NCI-H1048 (cell line): ENCODE measurements at regions not wholly inside any gene's neighbourhood (a gene's known extent, or its start where the extent isn't known, plus 50 kb on each side); places are given as distances from the start of the nearest gene placed in this dataset.

Experiments
- DNase-seq: peaks from one replicate; lab custom pipeline; 2025; lab: John Stamatoyannopoulos, UW

GRCh38 chr7:115471891-115472290 is 550.0 kb downstream of the MDFIC start:
- DNase-seq, result no peak

GRCh38 chr7:115462301-115463015 is 540.6 kb downstream of the MDFIC start:
- DNase-seq, result no peak

DNA sequence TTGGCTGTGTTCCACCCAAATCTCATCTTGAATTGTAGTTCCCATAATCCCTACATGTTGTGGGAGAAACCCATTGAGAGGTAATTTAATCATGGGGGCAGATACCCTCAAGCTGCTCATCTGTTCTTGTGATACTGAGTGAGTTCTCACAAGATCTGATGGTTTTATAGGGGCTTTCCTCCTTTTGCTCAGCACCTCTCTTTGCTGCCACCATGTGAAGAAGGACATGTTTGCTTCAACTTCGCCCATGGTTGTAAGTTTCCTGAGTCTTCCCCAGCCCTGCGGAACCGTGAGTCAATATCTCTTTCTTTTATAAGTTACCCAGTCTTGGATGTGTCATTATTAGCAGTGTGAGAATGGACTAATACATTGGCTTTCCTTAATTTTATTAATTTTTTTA is 527.8 kb downstream of the MDFIC start:
- DNase-seq, result no peak

- no peak for DNase-seq
Observed at GRCh38 chr7:115447495-115447894, 525.6 kb downstream of the MDFIC start.

DNA sequence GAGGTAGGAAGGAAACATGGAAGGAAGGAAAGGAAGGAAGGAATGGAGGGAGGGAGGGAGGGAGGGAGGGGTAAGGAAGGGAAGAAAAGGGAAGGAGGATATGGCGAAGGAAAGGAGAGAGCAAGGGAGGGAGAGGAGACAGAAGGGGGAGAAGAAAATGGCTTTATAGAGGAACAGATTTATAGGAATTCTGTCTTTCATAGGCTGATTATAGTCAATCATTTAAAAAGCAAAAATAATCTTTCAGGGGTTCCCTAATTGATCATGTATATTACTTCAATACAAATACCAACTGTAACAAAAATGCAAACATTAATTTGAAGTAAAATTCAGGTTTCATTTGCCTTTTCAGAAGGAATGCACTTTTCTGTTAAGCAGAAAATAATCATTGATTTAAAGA is 519.1 kb downstream of the MDFIC start:
- DNase-seq, result no peak

GRCh38 chr7:115435178-115435577 is 513.3 kb downstream of the MDFIC start:
- DNase-seq, result no peak

DNA sequence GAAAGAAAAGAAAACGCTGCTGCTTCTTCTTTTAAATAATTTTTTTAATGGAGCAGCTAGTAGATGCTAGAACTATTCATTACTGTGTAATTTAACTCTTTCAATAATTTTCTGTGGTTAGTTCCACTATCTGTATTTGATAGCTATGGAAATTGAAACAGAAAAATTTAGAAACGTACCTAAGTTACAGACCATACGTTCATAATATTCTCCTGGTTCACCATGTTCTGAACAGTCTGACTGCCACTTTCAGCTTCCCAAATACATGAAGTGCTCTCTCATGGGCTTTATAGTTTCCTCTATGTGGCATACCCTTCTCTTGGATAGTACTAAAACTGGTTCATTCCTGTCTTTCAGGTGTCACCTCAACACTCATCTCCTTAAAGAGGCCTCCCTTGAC is 508.0 kb downstream of the MDFIC start:
- no peak for DNase-seq

GRCh38 chr7:115417662-115418061 is 495.8 kb downstream of the MDFIC start:
- DNase-seq, result no peak

GRCh38 chr7:115410972-115411686 is 489.2 kb downstream of the MDFIC start:
- no peak for DNase-seq

DNA sequence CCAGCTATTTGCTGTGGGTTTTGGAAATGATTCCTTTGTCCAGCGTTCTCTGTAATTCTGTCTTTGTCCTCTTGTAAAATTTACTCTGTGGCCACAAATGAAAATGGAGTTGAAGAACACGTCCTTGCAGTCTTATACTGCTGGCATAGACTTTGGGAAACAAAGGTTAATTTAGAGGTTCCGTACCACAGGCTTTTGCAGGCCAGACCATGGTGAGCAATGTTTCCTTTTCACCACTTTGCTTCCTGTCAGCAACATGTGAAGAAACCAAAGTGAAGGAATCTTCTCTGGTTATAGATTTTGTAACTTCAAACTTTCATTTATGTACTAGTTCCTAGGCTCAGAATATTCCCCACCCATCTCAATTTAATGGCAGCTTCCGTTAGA is 488.5 kb downstream of the MDFIC start:
- no peak for DNase-seq

DNA sequence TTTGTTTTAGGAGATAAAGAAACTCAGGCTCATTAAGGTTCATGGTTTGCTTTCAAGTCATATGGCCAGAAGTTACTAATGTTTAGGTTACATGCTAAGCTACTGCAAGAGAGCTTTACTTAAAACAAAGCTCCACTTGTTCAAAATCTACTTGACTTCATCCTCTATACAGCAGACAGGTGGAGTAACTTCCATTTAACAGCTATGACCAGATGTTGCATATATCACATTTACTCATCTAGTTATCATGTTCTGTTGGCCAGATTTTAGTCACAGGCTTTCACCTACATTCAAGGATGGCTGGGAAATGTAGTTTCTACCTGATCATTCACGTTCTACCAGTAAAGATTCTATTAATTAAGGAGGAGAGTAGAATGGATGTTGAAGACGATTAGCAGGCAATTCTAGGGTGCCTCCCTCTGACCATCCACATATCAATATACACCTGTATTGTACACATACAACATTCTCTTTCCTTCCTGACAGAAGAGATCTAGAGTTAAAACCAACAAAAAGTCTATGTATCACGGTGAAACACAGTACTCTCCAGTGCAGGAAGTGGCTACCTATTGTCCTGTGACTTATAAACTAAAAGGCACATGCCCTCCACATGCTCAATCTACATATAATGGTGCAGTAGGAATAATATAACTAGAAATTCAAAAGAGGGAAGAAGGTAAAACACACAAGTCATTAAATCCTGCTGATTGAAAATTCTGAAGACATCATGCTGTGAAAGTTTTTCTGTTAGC is 488.0 kb downstream of the MDFIC start:
- no peak for DNase-seq

DNA sequence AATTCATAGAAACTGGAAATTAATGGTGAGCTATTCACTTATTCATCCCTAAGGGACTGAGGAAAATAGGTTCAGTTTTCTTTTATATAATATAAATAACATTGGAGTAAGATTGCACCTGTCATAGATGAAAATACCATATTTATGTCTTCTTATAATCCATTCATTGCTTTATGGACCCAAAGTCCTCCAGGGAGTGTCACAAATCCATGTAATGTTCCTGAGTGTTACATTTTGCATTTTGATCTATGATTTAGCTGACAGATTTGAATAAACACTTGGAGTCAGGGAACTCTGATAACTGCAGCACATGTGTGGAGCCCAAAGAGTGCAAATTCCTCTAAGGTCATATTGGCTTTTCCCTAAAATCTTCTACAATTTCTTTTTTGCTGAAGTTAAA is 484.3 kb downstream of the MDFIC start:
- DNase-seq, result peak; percentile 1

- DNase-seq, result no peak
Observed at GRCh38 chr7:115387137-115387536, 465.2 kb downstream of the MDFIC start.

- no peak for DNase-seq
Observed at GRCh38 chr7:115379321-115379720, 457.4 kb downstream of the MDFIC start.

- no peak for DNase-seq
Observed at GRCh38 chr7:115368998-115369397, 447.1 kb downstream of the MDFIC start.

GRCh38 chr7:115363916-115364315 is 442.0 kb downstream of the MDFIC start:
- DNase-seq, result no peak

GRCh38 chr7:115359955-115360354 is 438.1 kb downstream of the MDFIC start:
- DNase-seq, result no peak

DNA sequence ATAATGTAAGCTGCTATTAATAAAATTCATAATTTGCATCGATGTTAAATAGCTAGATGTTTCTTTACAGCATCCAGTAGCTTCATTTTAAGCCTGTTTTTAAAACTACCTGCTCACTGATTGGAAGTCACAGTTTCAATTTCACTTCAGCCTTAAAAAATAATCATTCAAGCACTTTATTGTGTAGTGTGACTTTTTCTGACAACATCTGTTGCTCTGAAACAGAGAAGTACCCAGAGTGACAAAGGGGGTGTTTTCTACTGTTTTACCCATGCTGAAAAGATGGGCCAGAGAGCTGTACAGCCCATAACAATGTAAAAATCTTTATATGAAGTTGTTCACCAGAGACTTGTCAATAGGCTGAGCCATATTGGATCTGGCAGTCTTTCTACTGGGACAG is 437.2 kb downstream of the MDFIC start:
- no peak for DNase-seq

GRCh38 chr7:115357703-115357999 is 435.8 kb downstream of the MDFIC start:
- DNase-seq, result no peak

- DNase-seq, result no peak
Observed at GRCh38 chr7:115356999-115357702, 435.3 kb downstream of the MDFIC start.

- DNase-seq, result no peak
Observed at GRCh38 chr7:115356139-115356746, 434.3 kb downstream of the MDFIC start.

- no peak for DNase-seq
Observed at GRCh38 chr7:115354925-115355324, 433.0 kb downstream of the MDFIC start.
